Neural crest cell (in vitro differentiated cells): ENCODE measurements at regions not wholly inside any gene's neighbourhood (a gene's known extent, or its start where the extent isn't known, plus 50 kb on each side); places are given as distances from the start of the nearest gene placed in this dataset.

Experiments used
- DNase-seq: peaks from one replicate; pipeline ENCODE4 v3.0.0; 2021; ENCODE audit warnings: low read depth, mixed read lengths, low spot score
- H3K27ac Mint-ChIP-seq: one replicate; pipeline ENCODE4 v1.8.0; 2021; ENCODE audit warnings: mild to moderate bottlenecking, mixed read lengths; ENCODE audit not compliant: unreplicated experiment
- H3K27me3 Mint-ChIP-seq: 2 replicates; pipeline ENCODE4 v1.8.0; 2021; ENCODE audit warnings: low read depth, mild to moderate bottlenecking, mixed read lengths
- H3K36me3 Mint-ChIP-seq: 2 replicates; pipeline ENCODE4 v1.8.0; 2021; ENCODE audit warnings: low read depth, mild to moderate bottlenecking, mixed read lengths
- H3K4me1 Mint-ChIP-seq: 2 replicates; pipeline ENCODE4 v1.8.0; 2021; ENCODE audit warnings: mixed read lengths
- H3K4me3 Mint-ChIP-seq: one replicate; pipeline ENCODE4 v1.8.0; 2021; ENCODE audit warnings: mild to moderate bottlenecking, mixed read lengths
- H3K9me3 Mint-ChIP-seq: 2 replicates; pipeline ENCODE4 v1.8.0; 2021; ENCODE audit warnings: mixed read lengths
- TF ChIP-seq, protein P1 (sequence below): fragments of 200-600 bp; sonication (generic); conservative IDR thresholded peaks from 2 replicates; pipeline ENCODE4 v1.5.0; 2021; ENCODE audit warnings: antibody characterized with exemption, mild to moderate bottlenecking

DNA sequence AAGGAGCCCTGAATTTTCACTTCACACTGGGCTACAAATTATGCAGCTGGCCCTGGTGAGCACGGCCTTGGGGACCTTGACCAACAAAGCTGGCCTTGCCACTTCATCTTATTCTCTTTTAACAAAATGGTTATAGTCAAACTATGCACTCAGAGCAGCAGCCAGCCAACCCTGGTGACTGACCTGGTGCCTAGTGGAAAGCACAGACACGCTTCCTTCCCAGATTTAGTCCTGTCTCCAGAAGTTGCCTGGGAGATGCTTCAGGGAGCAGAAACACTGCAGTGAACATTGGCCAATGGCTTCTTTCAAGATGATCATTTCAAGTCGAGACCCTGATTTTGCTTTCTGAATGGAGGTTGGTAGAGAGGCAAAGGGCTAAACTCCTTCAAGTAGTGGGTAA lies 249.3 kb downstream of the SIPA1L2 start:
- Mint-ChIP-seq H3K27me3 (no peaks in the 10 kb centered on the region), H3K4me1 (peaks cover 22% of the 10 kb centered on the region), H3K9me3 (no peaks in the 10 kb centered on the region), H3K27ac (no peak overlapping the region), H3K4me3 (no peak overlapping the region), H3K36me3 (no peaks in the 10 kb centered on the region)
- DNase-seq, result no peak
- TF ChIP-seq, protein P1, sequence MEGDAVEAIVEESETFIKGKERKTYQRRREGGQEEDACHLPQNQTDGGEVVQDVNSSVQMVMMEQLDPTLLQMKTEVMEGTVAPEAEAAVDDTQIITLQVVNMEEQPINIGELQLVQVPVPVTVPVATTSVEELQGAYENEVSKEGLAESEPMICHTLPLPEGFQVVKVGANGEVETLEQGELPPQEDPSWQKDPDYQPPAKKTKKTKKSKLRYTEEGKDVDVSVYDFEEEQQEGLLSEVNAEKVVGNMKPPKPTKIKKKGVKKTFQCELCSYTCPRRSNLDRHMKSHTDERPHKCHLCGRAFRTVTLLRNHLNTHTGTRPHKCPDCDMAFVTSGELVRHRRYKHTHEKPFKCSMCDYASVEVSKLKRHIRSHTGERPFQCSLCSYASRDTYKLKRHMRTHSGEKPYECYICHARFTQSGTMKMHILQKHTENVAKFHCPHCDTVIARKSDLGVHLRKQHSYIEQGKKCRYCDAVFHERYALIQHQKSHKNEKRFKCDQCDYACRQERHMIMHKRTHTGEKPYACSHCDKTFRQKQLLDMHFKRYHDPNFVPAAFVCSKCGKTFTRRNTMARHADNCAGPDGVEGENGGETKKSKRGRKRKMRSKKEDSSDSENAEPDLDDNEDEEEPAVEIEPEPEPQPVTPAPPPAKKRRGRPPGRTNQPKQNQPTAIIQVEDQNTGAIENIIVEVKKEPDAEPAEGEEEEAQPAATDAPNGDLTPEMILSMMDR, result no peak

DNA sequence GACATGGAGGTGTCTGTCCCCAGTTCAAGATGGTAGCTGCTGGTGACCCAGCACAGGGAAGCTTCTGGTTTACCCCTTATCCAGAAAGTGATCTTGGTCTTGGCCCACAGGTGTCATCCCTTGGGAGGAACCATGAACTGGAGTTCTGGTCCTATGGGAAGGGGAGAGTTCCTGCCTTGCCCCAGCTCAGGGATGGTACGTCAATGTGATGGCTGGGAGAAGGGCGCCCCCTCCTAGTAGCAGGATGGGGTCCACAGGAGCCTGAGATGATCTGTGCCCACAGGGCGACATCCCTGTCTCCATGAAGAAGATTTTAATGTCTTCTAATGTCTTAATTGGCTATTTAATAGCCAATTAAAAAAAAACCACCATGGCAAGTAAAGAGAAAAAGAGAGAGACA lies 249.8 kb downstream of the SIPA1L2 start:
- H3K4me3 Mint-ChIP-seq, result no peak overlapping the region
- no peak for DNase-seq
- H3K4me1 Mint-ChIP-seq, result peaks cover 22% of the 10 kb centered on the region
- TF ChIP-seq, protein P1, result no peak
- no peaks in the 10 kb centered on the region for H3K36me3 Mint-ChIP-seq
- H3K27me3 Mint-ChIP-seq, result no peaks in the 10 kb centered on the region
- H3K9me3 Mint-ChIP-seq, result no peaks in the 10 kb centered on the region
- no peak overlapping the region for H3K27ac Mint-ChIP-seq

DNA sequence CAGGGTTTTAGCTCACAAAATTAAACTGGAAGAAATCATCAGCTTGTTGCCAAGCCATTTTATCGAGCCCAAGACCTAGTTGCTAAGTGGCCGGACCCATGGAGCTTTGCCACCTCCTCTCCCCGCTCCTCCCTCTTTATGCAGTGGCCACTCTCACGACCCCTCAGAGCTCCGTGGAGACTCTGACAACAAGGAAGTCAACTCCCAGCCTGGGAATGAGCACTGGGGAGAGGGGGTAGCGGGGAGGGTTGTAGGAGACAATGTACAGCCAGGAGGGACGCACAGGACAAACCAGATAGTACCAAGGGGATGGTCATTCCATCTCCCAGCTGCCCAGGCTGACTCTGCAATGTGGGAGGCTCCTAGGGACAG lies 250.9 kb downstream of the SIPA1L2 start:
- H3K27ac Mint-ChIP-seq, result no peak overlapping the region
- H3K4me1 Mint-ChIP-seq, result peaks cover 22% of the 10 kb centered on the region
- H3K4me3 Mint-ChIP-seq, result no peak overlapping the region
- H3K9me3 Mint-ChIP-seq, result no peaks in the 10 kb centered on the region
- H3K36me3 Mint-ChIP-seq, result no peaks in the 10 kb centered on the region
- no peak for DNase-seq
- no peaks in the 10 kb centered on the region for H3K27me3 Mint-ChIP-seq
- TF ChIP-seq, protein P1, result no peak

DNA sequence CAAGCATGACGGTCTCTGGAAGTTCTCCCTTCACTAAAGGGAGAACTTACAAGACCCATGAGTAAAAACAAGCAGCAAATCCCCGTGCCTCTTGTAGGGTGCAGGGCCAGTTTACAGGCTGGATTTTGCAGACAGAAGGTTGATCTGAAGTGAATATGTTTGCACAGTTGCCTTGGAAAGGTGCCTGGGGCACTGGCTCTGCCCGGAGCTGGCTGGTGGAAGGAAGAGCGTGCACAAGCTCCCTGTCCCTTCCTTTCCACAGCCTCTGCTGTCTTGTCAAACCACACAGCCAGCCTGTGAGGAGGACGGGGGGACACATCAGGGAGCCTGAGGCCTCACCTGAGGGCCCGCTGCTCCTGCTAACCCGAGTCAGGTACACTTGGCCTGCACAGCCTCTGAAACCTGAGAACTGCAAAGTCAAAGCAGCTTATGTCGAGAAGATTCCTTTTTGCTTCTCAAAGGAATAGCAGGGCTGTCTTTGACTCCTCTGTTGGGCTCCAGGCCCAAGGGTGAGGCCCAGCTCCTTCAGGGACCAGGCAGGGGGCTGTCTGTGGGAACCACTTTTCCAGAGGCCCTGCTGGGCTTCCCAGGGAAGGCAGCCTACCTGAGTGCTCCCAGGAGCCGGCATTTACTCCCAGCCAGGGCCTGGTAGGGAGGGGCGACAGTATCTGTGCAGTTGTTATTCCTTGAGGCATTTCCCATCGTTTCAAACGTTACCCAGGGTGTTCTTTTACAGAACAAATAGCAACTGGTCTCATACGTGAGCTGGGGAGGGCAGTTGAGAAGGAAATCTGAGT lies 251.5 kb downstream of the SIPA1L2 start:
- no peak for DNase-seq
- Mint-ChIP-seq H3K36me3 (no peaks in the 10 kb centered on the region), H3K4me3 (no peak overlapping the region), H3K27me3 (no peaks in the 10 kb centered on the region), H3K27ac (no peak overlapping the region), H3K4me1 (peaks cover 22% of the 10 kb centered on the region), H3K9me3 (no peaks in the 10 kb centered on the region)
- TF ChIP-seq, protein P1, result no peak

DNA sequence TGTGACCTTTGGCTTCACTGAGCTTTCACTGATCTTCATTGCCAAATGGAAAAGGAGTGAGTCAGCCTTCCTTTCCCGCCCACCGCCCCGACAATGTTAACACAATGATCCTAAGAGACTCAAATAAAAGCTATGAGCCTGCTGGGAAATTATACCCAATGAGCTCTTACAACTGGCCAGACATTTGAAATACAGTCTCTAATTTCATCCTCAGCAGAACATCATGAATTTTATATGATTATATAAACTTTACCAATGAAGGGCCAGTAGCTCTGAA lies 252.5 kb downstream of the SIPA1L2 start:
- H3K9me3 Mint-ChIP-seq, result no peaks in the 10 kb centered on the region
- H3K27me3 Mint-ChIP-seq, result no peaks in the 10 kb centered on the region
- H3K27ac Mint-ChIP-seq, result no peak overlapping the region
- TF ChIP-seq, protein P1, result no peak
- peaks cover 22% of the 10 kb centered on the region for H3K4me1 Mint-ChIP-seq
- DNase-seq, result no peak
- H3K4me3 Mint-ChIP-seq, result no peak overlapping the region
- H3K36me3 Mint-ChIP-seq, result no peaks in the 10 kb centered on the region
